ENCODE measurements at regions not wholly inside any gene's neighbourhood (a gene's known extent, or its start where the extent isn't known, plus 50 kb on each side); places are given as distances from the start of the nearest gene placed in this dataset.
"Not testable (repeated sequence)": the region's sequence is repeated elsewhere in the genome, so short reads cannot be mapped to it uniquely, and the experiment has no call there.

DNA sequence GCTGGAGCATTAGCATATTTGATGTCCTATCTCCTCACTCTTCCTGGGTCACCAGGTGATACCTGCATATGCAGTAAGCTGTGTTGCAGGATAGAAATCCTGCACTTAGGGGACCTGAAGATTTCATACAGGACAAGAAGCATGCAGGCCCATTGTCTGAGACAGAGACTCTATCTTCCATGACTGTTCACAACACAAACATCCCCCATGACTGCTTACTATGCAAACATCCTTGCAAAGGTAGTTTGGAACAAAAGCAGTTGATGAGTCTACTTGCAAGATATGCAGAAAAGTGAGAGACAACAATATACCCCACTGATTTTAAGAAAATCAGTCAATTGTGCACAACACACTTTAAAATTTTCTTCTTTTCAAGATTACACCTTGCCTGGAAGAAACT, 108.6 kb upstream of the ZEB2 start:
- H3K4me3 ChIP-seq (ENCODE audit: low read depth, low read length) = no peak overlapping the region
- TF ChIP-seq, protein P1, sequence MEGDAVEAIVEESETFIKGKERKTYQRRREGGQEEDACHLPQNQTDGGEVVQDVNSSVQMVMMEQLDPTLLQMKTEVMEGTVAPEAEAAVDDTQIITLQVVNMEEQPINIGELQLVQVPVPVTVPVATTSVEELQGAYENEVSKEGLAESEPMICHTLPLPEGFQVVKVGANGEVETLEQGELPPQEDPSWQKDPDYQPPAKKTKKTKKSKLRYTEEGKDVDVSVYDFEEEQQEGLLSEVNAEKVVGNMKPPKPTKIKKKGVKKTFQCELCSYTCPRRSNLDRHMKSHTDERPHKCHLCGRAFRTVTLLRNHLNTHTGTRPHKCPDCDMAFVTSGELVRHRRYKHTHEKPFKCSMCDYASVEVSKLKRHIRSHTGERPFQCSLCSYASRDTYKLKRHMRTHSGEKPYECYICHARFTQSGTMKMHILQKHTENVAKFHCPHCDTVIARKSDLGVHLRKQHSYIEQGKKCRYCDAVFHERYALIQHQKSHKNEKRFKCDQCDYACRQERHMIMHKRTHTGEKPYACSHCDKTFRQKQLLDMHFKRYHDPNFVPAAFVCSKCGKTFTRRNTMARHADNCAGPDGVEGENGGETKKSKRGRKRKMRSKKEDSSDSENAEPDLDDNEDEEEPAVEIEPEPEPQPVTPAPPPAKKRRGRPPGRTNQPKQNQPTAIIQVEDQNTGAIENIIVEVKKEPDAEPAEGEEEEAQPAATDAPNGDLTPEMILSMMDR (conservative IDR thresholded peaks at IDR 0.05; ENCODE audit: low read depth, low read length) = no peak
- no peak for DNase-seq (ENCODE audit: low read depth)

DNA sequence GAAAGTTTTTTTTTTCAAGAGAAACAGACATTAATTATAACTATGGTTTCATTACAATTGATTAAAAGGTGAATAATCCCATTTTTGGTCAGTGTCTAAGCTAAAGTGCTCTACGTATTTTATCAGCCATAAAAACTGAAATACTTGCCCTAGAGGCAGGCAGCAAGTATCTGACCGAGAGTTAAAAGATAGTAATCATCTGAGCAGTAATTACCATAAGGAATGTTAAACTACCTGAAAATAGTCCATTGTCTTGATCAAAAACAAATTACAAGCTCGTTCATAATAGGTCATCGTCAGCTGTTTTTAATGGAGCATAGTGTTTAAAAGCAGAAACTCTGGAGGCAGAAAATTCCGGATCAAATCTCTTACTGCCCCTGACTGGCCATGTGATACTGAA, 105.7 kb upstream of the ZEB2 start:
- DNase-seq (ENCODE audit: low read depth) = no peak
- H3K4me3 ChIP-seq (ENCODE audit: low read depth, low read length) = no peak overlapping the region
- TF ChIP-seq, protein P1 (conservative IDR thresholded peaks at IDR 0.05; ENCODE audit: low read depth, low read length) = no peak

DNA sequence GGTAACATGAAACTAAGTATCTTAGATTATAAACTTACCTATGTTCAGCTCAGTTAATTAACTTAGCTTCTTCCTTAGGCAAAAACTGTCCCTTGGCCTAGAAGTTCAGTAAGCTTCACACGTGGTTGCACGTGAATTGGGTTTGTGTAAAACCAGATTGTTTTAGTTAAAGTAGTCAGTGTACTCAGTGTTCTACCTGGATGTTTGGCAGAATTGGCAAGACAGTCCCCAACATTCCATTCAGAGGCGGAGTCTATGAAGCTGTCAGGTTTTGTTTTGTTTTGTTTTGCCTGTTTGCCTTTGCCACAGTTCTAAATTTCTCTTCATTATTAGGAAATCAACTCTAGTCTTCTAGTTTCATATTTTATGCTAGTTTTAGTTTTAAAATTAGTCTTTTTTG, 105.3 kb upstream of the ZEB2 start:
- H3K4me3 ChIP-seq (ENCODE audit: low read depth, low read length) = no peak overlapping the region
- DNase-seq (ENCODE audit: low read depth) = no peak
- TF ChIP-seq, protein P1 (conservative IDR thresholded peaks at IDR 0.05; ENCODE audit: low read depth, low read length) = no peak

DNA sequence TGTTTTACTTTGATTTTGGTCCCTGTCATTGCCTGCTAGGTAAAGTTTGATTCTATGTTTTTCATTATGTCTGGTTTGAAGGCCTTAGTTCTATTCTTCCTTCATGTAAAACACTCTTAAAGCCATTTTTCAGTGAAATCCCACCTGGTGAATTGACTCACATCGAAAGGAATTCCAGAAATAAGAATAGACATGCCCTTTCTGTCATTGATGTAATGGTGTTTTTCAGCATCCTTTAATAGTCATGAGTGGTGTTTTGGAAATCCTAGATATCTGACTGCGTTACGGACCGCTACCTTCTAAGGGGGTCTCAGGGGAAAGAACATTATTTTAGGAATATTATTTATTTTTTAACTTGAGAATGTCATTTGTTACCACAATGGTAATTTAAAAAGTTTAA, 104.5 kb upstream of the ZEB2 start:
- H3K4me3 ChIP-seq (ENCODE audit: low read depth, low read length) = no peak overlapping the region
- DNase-seq (ENCODE audit: low read depth) = no peak
- TF ChIP-seq, protein P1 (conservative IDR thresholded peaks at IDR 0.05; ENCODE audit: low read depth, low read length) = no peak

DNA sequence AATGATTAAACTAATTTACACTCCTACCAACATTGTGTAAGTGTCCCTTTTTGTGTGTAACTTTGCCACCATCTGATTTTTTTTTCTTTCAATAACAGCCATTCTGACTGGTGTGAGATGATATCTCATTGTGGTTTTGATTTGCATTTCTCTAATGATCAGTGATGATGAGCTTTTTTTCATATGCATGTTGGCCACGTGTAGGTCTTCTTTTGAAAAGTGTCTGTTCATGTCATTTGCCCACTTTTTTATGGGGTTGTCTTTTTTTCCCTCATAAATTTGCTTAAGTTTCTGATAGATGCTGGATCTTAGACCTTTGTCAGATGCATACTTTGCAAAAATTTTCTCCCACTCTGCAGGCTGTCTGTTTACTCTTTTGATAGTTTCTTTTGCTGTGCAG, 102.5 kb upstream of the ZEB2 start:
- not testable (repeated sequence) for H3K4me3 ChIP-seq (ENCODE audit: low read depth, low read length); DNase-seq (ENCODE audit: low read depth)

DNA sequence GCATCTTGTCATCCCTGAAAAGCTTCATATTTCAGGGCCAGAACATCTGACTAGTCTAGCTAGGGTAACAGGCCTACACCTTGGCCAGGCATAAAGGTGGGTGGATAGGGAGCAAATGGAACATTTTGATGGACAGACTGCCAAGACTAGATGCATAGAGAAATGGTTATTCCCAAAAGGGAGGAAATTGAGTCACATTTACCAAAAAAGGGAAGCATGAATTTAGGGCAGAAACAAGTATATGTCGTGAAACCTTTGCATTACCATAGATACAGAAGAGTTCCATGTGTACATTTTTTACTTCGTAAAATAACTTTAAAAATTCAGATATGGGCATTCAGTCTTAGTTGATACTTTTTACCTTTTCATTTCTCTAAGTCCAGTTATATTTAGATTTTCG, 101.3 kb upstream of the ZEB2 start:
- DNase-seq (ENCODE audit: low read depth) = no peak
- TF ChIP-seq, protein P1 (conservative IDR thresholded peaks at IDR 0.05; ENCODE audit: low read depth, low read length) = no peak

DNA sequence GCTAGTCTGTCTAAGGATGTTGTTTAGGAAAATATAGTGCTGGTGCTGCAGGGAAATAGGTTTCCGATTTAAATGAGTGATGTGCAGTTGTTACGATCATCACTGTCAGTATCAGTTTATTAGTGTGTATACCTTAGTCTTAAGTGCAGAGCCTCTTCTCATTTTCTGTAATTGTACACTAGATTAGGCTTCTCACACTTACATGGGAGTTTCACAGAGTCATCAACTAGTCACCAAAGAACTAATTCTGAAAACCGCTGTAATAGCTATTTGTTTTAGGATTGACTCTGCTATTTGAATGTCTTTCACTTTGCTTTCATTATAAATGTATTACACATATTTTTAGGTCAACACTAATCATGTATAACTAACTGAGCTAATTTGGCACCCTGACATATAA, 99.8 kb upstream of the ZEB2 start:
- no peak for DNase-seq (ENCODE audit: low read depth)
- TF ChIP-seq, protein P1 (conservative IDR thresholded peaks at IDR 0.05; ENCODE audit: low read depth, low read length) = no peak
- no peak overlapping the region for H3K4me3 ChIP-seq (ENCODE audit: low read depth, low read length)

More for the DNA sequence above, 101.3 kb upstream of the ZEB2 start:
- H3K4me3 ChIP-seq (ENCODE audit: low read depth, low read length) = no peak overlapping the region

DNA sequence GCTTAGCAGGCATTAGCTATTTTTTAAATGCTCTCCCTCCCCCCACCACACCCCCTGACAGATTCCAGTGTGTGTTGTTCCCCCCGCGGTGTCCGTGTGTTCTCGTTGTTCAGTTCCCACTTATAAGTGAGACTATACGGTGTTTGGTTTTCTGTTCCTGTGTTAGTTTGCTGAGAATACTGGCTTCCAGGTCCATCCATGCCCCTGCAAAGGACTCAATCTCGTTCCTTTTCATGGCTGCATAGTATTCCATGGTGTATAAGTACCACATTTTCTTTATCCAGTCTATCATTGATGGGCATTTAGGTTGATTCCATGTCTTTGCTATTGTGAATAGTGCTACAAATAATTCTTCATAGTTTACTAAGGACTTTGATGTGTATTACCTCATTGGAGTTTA, 97.3 kb upstream of the ZEB2 start:
- H3K4me3 ChIP-seq (ENCODE audit: low read depth, low read length); DNase-seq (ENCODE audit: low read depth): not testable (repeated sequence)
